WERI-Rb-1 (cell line): ENCODE measurements at regions not wholly inside any gene's neighbourhood (a gene's known extent, or its start where the extent isn't known, plus 50 kb on each side); places are given as distances from the start of the nearest gene placed in this dataset.
"Not testable (repeated sequence)": the region's sequence is repeated elsewhere in the genome, so short reads cannot be mapped to it uniquely, and the experiment has no call there.

ENCODE experiments used
- DNase-seq: peaks from one replicate; pipeline ENCODE4 v3.0.0-alpha.2; 2020
- H3K27ac ChIP-seq: fragments of 250-450 bp; sonication (Bioruptor Pico); 2 replicates; pipeline ENCODE4 v1.5.1; 2020; ENCODE audit warnings: mild to moderate bottlenecking, moderate library complexity
- H3K27me3 ChIP-seq: fragments of 250-450 bp; sonication (Bioruptor Pico); 2 replicates; pipeline ENCODE4 v1.5.1; 2021; ENCODE audit warnings: mild to moderate bottlenecking, low read depth, moderate library complexity; ENCODE audit not compliant: insufficient read depth, severe bottlenecking
- H3K36me3 ChIP-seq: fragments of 250-450 bp; sonication (Bioruptor Pico); 2 replicates; pipeline ENCODE4 v1.5.1; 2020; ENCODE audit warnings: mild to moderate bottlenecking, moderate library complexity
- H3K4me3 ChIP-seq: 2 replicates; pipeline ENCODE4 v1.5.1; 2011; ENCODE audit warnings: low read depth, mild to moderate bottlenecking, control low read depth, low read length
- H3K9me3 ChIP-seq: fragments of 250-450 bp; sonication (Bioruptor Pico); 2 replicates; pipeline ENCODE4 v1.5.1; 2021; ENCODE audit warnings: mild to moderate bottlenecking, moderate library complexity; ENCODE audit not compliant: severe bottlenecking
- TF ChIP-seq, protein P1 (sequence below): IDR thresholded peaks from 2 replicates; pipeline ENCODE4 v1.5.1; 2011; ENCODE audit warnings: low read depth, mild to moderate bottlenecking, control low read depth, inconsistent platforms, low read length

GRCh38 chr6:19214231-19214630 is 622.9 kb upstream of the ID4 start:
- Histone ChIP-seq H3K36me3 (no peaks in the 10 kb centered on the region), H3K4me3 (no peak overlapping the region), H3K9me3 (no peaks in the 10 kb centered on the region), H3K27ac (no peak overlapping the region), H3K27me3 (no peaks in the 10 kb centered on the region)
- TF ChIP-seq, protein P1, sequence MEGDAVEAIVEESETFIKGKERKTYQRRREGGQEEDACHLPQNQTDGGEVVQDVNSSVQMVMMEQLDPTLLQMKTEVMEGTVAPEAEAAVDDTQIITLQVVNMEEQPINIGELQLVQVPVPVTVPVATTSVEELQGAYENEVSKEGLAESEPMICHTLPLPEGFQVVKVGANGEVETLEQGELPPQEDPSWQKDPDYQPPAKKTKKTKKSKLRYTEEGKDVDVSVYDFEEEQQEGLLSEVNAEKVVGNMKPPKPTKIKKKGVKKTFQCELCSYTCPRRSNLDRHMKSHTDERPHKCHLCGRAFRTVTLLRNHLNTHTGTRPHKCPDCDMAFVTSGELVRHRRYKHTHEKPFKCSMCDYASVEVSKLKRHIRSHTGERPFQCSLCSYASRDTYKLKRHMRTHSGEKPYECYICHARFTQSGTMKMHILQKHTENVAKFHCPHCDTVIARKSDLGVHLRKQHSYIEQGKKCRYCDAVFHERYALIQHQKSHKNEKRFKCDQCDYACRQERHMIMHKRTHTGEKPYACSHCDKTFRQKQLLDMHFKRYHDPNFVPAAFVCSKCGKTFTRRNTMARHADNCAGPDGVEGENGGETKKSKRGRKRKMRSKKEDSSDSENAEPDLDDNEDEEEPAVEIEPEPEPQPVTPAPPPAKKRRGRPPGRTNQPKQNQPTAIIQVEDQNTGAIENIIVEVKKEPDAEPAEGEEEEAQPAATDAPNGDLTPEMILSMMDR, result no peak
- DNase-seq, result no peak

GRCh38 chr6:19219931-19220330 is 617.2 kb upstream of the ID4 start:
- Histone ChIP-seq H3K36me3 (no peaks in the 10 kb centered on the region), H3K9me3 (no peaks in the 10 kb centered on the region), H3K27me3 (no peaks in the 10 kb centered on the region), H3K4me3 (no peak overlapping the region), H3K27ac (no peak overlapping the region)
- TF ChIP-seq, protein P1, result no peak
- no peak for DNase-seq

- no peak for DNase-seq
- no peaks in the 10 kb centered on the region for H3K36me3 ChIP-seq
- peaks cover under 1% of the 10 kb centered on the region for H3K9me3 ChIP-seq
- H3K27ac ChIP-seq, result no peak overlapping the region
- TF ChIP-seq, protein P1, result no peak
- no peaks in the 10 kb centered on the region for H3K27me3 ChIP-seq
- H3K4me3 ChIP-seq, result no peak overlapping the region
Measured at GRCh38 chr6:19231878-19232561, 605.1 kb upstream of the ID4 start.

GRCh38 chr6:19245656-19246055 is 591.5 kb upstream of the ID4 start:
- Histone ChIP-seq H3K4me3 (no peak overlapping the region), H3K27me3 (no peaks in the 10 kb centered on the region), H3K36me3 (no peaks in the 10 kb centered on the region), H3K27ac (no peak overlapping the region), H3K9me3 (peaks cover 11% of the 10 kb centered on the region)
- TF ChIP-seq, protein P1, result no peak
- no peak for DNase-seq

- DNase-seq, result peak; percentile 45
- not testable (repeated sequence) for H3K27me3 ChIP-seq, H3K36me3 ChIP-seq, H3K27ac ChIP-seq, H3K4me3 ChIP-seq, H3K9me3 ChIP-seq
Measured at GRCh38 chr6:19247181-19247580, 590.0 kb upstream of the ID4 start.

- H3K4me3 ChIP-seq, H3K27me3 ChIP-seq, DNase-seq, H3K27ac ChIP-seq, H3K9me3 ChIP-seq, H3K36me3 ChIP-seq: not testable (repeated sequence)
Measured at GRCh38 chr6:19256123-19256522, 581.0 kb upstream of the ID4 start.

DNA sequence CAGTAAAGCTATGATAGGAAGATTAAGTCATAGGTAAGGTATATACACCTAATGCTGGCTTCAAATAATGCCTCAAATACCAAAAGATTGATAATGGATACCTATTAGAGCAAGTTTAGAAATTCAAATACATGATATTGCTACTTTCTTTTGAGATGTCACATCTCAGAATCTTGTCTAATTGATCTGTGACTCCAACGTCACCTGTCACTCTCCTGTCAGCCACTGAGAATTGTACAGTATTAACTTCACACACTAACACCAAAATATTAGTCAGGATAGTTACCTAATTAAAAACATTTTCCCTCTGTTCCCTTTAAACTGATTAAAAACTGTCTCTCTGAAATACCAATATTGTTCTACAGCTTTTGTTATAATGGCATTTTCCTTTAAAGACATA is 575.5 kb upstream of the ID4 start:
- Histone ChIP-seq H3K27ac (no peak overlapping the region), H3K36me3 (no peaks in the 10 kb centered on the region), H3K4me3 (no peak overlapping the region), H3K27me3 (no peaks in the 10 kb centered on the region), H3K9me3 (no peaks in the 10 kb centered on the region)
- TF ChIP-seq, protein P1, result no peak
- no peak for DNase-seq
